ENCODE measurements at regions not wholly inside any gene's neighbourhood (a gene's known extent, or its start where the extent isn't known, plus 50 kb on each side); places are given as distances from the start of the nearest gene placed in this dataset.

- Histone ChIP-seq H3K27me3 (ENCODE audit: control insufficient read depth, insufficient read depth, low read length) (no peaks in the 10 kb centered on the region), H3K4me3 (ENCODE audit: low read length) (no peak overlapping the region), H3K27ac (ENCODE audit: low read length) (no peak overlapping the region), H3K36me3 (ENCODE audit: control insufficient read depth, insufficient read depth, low read length) (no peaks in the 10 kb centered on the region), H3K9me3 (ENCODE audit: control insufficient read depth, insufficient read depth, low read length) (no peaks in the 10 kb centered on the region), H3K4me1 (ENCODE audit: control insufficient read depth, insufficient read depth, low read length) (no peaks in the 10 kb centered on the region)
- ATAC-seq (no peak), DNase-seq (no peak)
- no peaks in the 10 kb centered on the region for H3K4me1 Mint-ChIP-seq
- WGBS (ENCODE audit: insufficient coverage) = 86% methylated on average over 1 of the region's 1 CpG
- peaks cover 7 to 14% of the 10 kb centered on the region in 2 donors for H3K9me3 Mint-ChIP-seq
- no peak overlapping the region for H3K4me3 Mint-ChIP-seq
- no peaks in the 10 kb centered on the region for H3K27me3 Mint-ChIP-seq (ENCODE audit: low read depth in 2 of 2)
- H3K36me3 Mint-ChIP-seq = no peaks in the 10 kb centered on the region
- no peak overlapping the region for H3K27ac Mint-ChIP-seq
- intact Hi-C loops (cut with micrococcal nuclease) = no loop called here
- TF ChIP-seq, protein P1, sequence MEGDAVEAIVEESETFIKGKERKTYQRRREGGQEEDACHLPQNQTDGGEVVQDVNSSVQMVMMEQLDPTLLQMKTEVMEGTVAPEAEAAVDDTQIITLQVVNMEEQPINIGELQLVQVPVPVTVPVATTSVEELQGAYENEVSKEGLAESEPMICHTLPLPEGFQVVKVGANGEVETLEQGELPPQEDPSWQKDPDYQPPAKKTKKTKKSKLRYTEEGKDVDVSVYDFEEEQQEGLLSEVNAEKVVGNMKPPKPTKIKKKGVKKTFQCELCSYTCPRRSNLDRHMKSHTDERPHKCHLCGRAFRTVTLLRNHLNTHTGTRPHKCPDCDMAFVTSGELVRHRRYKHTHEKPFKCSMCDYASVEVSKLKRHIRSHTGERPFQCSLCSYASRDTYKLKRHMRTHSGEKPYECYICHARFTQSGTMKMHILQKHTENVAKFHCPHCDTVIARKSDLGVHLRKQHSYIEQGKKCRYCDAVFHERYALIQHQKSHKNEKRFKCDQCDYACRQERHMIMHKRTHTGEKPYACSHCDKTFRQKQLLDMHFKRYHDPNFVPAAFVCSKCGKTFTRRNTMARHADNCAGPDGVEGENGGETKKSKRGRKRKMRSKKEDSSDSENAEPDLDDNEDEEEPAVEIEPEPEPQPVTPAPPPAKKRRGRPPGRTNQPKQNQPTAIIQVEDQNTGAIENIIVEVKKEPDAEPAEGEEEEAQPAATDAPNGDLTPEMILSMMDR (IDR thresholded peaks at IDR 0.05) = no peak
These were observed 391.1 kb upstream of the GRIA1 start for GRCh38 chr5:153099328-153099727.

DNA sequence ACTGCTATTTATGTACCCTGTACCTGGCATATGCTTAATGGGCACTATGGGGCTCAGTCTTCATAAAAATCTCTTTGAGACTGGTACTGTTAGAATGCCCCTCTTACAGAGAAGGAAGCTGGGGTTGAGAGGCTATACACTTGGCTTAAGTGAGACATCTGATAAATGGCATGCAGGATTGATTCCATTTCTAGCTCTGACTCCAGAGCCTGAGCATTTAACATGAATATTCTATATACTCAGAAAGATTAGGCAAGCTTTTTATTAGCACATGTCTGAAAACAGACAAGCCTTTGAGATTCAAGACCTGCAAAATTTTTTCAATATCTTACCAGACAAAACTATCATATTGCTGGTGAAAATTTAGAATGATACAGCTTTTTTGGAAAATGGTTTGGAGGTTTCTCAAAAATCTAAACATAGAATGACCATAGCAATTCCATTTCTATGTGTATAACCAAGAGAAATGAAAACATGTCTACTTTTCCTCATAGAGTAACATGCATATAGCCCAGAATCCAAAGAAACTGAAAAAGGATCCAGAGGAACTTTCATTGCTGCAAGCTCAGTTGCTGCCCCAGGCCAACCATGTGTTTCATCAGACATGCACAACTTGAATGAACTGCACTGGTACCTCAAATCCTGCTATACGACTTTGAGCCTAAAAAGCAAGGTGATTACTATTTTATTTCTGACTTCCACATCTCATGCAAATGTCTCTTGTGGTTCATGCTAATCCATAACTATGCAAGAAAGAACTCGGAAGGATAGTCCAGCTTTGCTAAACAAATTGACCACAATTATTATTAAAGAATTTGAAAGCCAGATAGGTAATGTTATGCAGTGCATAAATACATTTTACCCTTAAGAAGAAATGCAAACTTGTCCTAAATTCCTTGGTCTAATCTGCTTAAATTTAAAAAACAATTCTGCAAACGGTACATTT, 389.0 kb upstream of the GRIA1 start:
- no peaks in the 10 kb centered on the region for H3K4me1 Mint-ChIP-seq
- TF ChIP-seq, protein P1 (IDR thresholded peaks at IDR 0.05) = no peak
- H3K4me3 Mint-ChIP-seq = no peak overlapping the region
- H3K9me3 Mint-ChIP-seq = peaks cover 4 to 17% of the 10 kb centered on the region in 2 donors
- no peak overlapping the region for H3K27ac Mint-ChIP-seq
- H3K27me3 Mint-ChIP-seq (ENCODE audit: low read depth in 2 of 2) = no peaks in the 10 kb centered on the region
- no peaks in the 10 kb centered on the region for H3K9me3 ChIP-seq (ENCODE audit: control insufficient read depth, insufficient read depth, low read length)
- 86% methylated on average over 2 of the region's 3 CpGs for WGBS (ENCODE audit: insufficient coverage)
- no peak overlapping the region for H3K4me3 ChIP-seq (ENCODE audit: low read length)
- no peak for ATAC-seq
- no peaks in the 10 kb centered on the region for H3K36me3 ChIP-seq (ENCODE audit: control insufficient read depth, insufficient read depth, low read length)
- no peaks in the 10 kb centered on the region for H3K4me1 ChIP-seq (ENCODE audit: control insufficient read depth, insufficient read depth, low read length)
- H3K36me3 Mint-ChIP-seq = no peaks in the 10 kb centered on the region
- DNase-seq = no peak
- no peak overlapping the region for H3K27ac ChIP-seq (ENCODE audit: low read length)
- intact Hi-C loops (cut with micrococcal nuclease) = no loop called here
- H3K27me3 ChIP-seq (ENCODE audit: control insufficient read depth, insufficient read depth, low read length) = no peaks in the 10 kb centered on the region

GRCh38 chr5:153116916-153117315, 373.6 kb upstream of the GRIA1 start:
- H3K9me3 Mint-ChIP-seq = peaks cover 5 to 10% of the 10 kb centered on the region in 2 donors
- no peaks in the 10 kb centered on the region for H3K36me3 Mint-ChIP-seq
- H3K4me1 ChIP-seq (ENCODE audit: control insufficient read depth, insufficient read depth, low read length) = no peaks in the 10 kb centered on the region
- no peaks in the 10 kb centered on the region for H3K27me3 ChIP-seq (ENCODE audit: control insufficient read depth, insufficient read depth, low read length)
- H3K4me3 Mint-ChIP-seq = no peak overlapping the region
- no CpG with 5 or more reads among the region's 1 CpG for WGBS (ENCODE audit: insufficient coverage)
- H3K27me3 Mint-ChIP-seq (ENCODE audit: low read depth in 2 of 2) = no peaks in the 10 kb centered on the region
- TF ChIP-seq, protein P1 (IDR thresholded peaks at IDR 0.05) = no peak
- H3K9me3 ChIP-seq (ENCODE audit: control insufficient read depth, insufficient read depth, low read length) = no peaks in the 10 kb centered on the region
- no peaks in the 10 kb centered on the region for H3K36me3 ChIP-seq (ENCODE audit: control insufficient read depth, insufficient read depth, low read length)
- H3K4me3 ChIP-seq (ENCODE audit: low read length) = no peak overlapping the region
- no peaks in the 10 kb centered on the region for H3K4me1 Mint-ChIP-seq
- no peak overlapping the region for H3K27ac Mint-ChIP-seq
- ATAC-seq (no peak), DNase-seq (no peak)
- no peak overlapping the region for H3K27ac ChIP-seq (ENCODE audit: low read length)
- intact Hi-C loops (cut with micrococcal nuclease) = no loop called here

Data from natural killer cell (primary cell).